Neural progenitor cell (in vitro differentiated cells): ENCODE measurements at regions not wholly inside any gene's neighbourhood (a gene's known extent, or its start where the extent isn't known, plus 50 kb on each side); places are given as distances from the start of the nearest gene placed in this dataset.
"Not testable (repeated sequence)": the region's sequence is repeated elsewhere in the genome, so short reads cannot be mapped to it uniquely, and the experiment has no call there.

ENCODE experiments used
- DNase-seq: peaks from one replicate; pipeline ENCODE4 v3.0.0-alpha.2; 2016; ENCODE audit warnings: low spot score
- H2AFZ ChIP-seq: fragments of 200-600 bp; sonication (generic); replicated peaks from 2 replicates; pipeline ENCODE4 v1.6.1; 2016; ENCODE audit warnings: antibody characterized with exemption
- H3F3A ChIP-seq: fragments of 200-600 bp; sonication (generic); 2 replicates; pipeline ENCODE4 v1.6.1; 2016; ENCODE audit warnings: antibody characterized with exemption, low read depth
- H3K27ac ChIP-seq: fragments of 200-600 bp; sonication (generic); 2 replicates; pipeline ENCODE4 v1.5.1; 2016; ENCODE audit warnings: mild to moderate bottlenecking
- H3K27me3 ChIP-seq: fragments of 200-600 bp; sonication (generic); 2 replicates; pipeline ENCODE4 v1.6.1; 2016; ENCODE audit warnings: mild to moderate bottlenecking, moderate library complexity
- H3K36me3 ChIP-seq: fragments of 200-600 bp; sonication (generic); 2 replicates; pipeline ENCODE4 v1.5.1; 2016
- H3K4me1 ChIP-seq: fragments of 200-600 bp; sonication (generic); 2 replicates; pipeline ENCODE4 v1.6.1; 2016; ENCODE audit warnings: mixed run types
- H3K4me2 ChIP-seq: fragments of 200-600 bp; sonication (generic); 2 replicates; pipeline ENCODE4 v1.6.1; 2016
- H3K4me3 ChIP-seq: fragments of 200-600 bp; sonication (generic); 2 replicates; pipeline ENCODE4 v1.5.1; 2016
- H3K79me2 ChIP-seq: fragments of 200-600 bp; sonication (generic); 2 replicates; pipeline ENCODE4 v1.6.1; 2016; ENCODE audit warnings: low read depth
- H3K9ac ChIP-seq: fragments of 200-600 bp; sonication (generic); 2 replicates; pipeline ENCODE4 v1.6.1; 2016
- H3K9me3 ChIP-seq: fragments of 200-600 bp; sonication (generic); 2 replicates; pipeline ENCODE4 v1.5.1; 2016; ENCODE audit warnings: low read depth
- H4K20me1 ChIP-seq: fragments of 200-600 bp; sonication (generic); 2 replicates; pipeline ENCODE4 v1.6.1; 2016; ENCODE audit warnings: low read depth
- H3K27ac Mint-ChIP-seq: 3 replicates; pipeline ENCODE4 v1.8.0; 2021; ENCODE audit warnings: mixed read lengths
- H3K27me3 Mint-ChIP-seq: 2 replicates; pipeline ENCODE4 v1.8.0; 2022; ENCODE audit warnings: low read depth, mild to moderate bottlenecking, inconsistent platforms, moderate library complexity, mixed read lengths; ENCODE audit not compliant: insufficient read depth
- H3K36me3 Mint-ChIP-seq: 3 replicates; pipeline ENCODE4 v1.8.0; 2021; ENCODE audit warnings: mixed read lengths
- H3K4me1 Mint-ChIP-seq: 3 replicates; pipeline ENCODE4 v1.8.0; 2021; ENCODE audit warnings: mixed read lengths
- H3K4me3 Mint-ChIP-seq: 3 replicates; pipeline ENCODE4 v1.8.0; 2021; ENCODE audit warnings: mild to moderate bottlenecking, moderate library complexity, mixed read lengths
- H3K9me3 Mint-ChIP-seq: 3 replicates; pipeline ENCODE4 v1.8.0; 2020; ENCODE audit warnings: mixed read lengths
- CTCF ChIP-seq: fragments of 200-600 bp; sonication (generic); IDR thresholded peaks from 2 replicates; pipeline ENCODE4 v1.5.1; 2017; ENCODE audit warnings: antibody characterized with exemption, mild to moderate bottlenecking
- EZH2 ChIP-seq: fragments of 200-600 bp; sonication (generic); IDR thresholded peaks from 2 replicates; pipeline ENCODE4 v1.6.1; 2017; ENCODE audit warnings: antibody characterized with exemption, mild to moderate bottlenecking, moderate library complexity
- EZH2phosphoT487 ChIP-seq: fragments of 200-600 bp; sonication (generic); IDR thresholded peaks from 2 replicates; pipeline ENCODE4 v1.6.1; 2017; ENCODE audit warnings: antibody characterized with exemption

GRCh38 chr5:159518371-159518770, 188.1 kb upstream of the IL12B start:
- Histone ChIP-seq H3K27ac (no peak overlapping the region), H2AFZ (no peak overlapping the region), H3K4me1 (no peaks in the 10 kb centered on the region), H3K36me3 (no peaks in the 10 kb centered on the region), H3K9ac (no peak overlapping the region), H3K9me3 (no peaks in the 10 kb centered on the region), H3K4me3 (no peak overlapping the region), H3K27me3 (no peaks in the 10 kb centered on the region), H3K4me2 (no peak overlapping the region), H3K79me2 (no peaks in the 10 kb centered on the region), H3F3A (no peaks in the 10 kb centered on the region), H4K20me1 (no peaks in the 10 kb centered on the region)
- Mint-ChIP-seq H3K27ac (no peak overlapping the region), H3K27me3 (peaks cover 6% of the 10 kb centered on the region), H3K4me1 (peaks cover 3% of the 10 kb centered on the region), H3K4me3 (no peak overlapping the region), H3K9me3 (no peaks in the 10 kb centered on the region), H3K36me3 (no peaks in the 10 kb centered on the region)
- no peak for DNase-seq
- TF ChIP-seq EZH2 = no peak
- no peak for TF ChIP-seq EZH2phosphoT487
- no peak for TF ChIP-seq CTCF

GRCh38 chr5:159519365-159519764, 189.1 kb upstream of the IL12B start:
- Histone ChIP-seq H3K9ac (no peak overlapping the region), H4K20me1 (no peaks in the 10 kb centered on the region), H3K4me1 (no peaks in the 10 kb centered on the region), H3K4me2 (no peak overlapping the region), H3F3A (no peaks in the 10 kb centered on the region), H3K27me3 (no peaks in the 10 kb centered on the region), H3K4me3 (no peak overlapping the region), H3K9me3 (no peaks in the 10 kb centered on the region), H3K36me3 (no peaks in the 10 kb centered on the region), H2AFZ (no peak overlapping the region), H3K27ac (no peak overlapping the region), H3K79me2 (no peaks in the 10 kb centered on the region)
- no peak overlapping the region for H3K4me3 Mint-ChIP-seq
- no peak overlapping the region for H3K27ac Mint-ChIP-seq
- no peaks in the 10 kb centered on the region for H3K9me3 Mint-ChIP-seq
- H3K4me1 Mint-ChIP-seq = peaks cover 3% of the 10 kb centered on the region
- no peak for DNase-seq
- TF ChIP-seq CTCF (no peak), EZH2phosphoT487 (no peak), EZH2 (no peak)
- no peaks in the 10 kb centered on the region for H3K36me3 Mint-ChIP-seq
- H3K27me3 Mint-ChIP-seq = peaks cover 6% of the 10 kb centered on the region

- no peak overlapping the region for H3K4me3 ChIP-seq
- H3K9me3 ChIP-seq = no peaks in the 10 kb centered on the region
- H3K27ac ChIP-seq = no peak overlapping the region
- DNase-seq = no peak
- H3F3A ChIP-seq = no peaks in the 10 kb centered on the region
- no peak overlapping the region for H3K9ac ChIP-seq
- no peaks in the 10 kb centered on the region for H3K4me1 ChIP-seq
- H4K20me1 ChIP-seq = no peaks in the 10 kb centered on the region
- H3K27ac Mint-ChIP-seq = no peak overlapping the region
- no peak overlapping the region for H3K4me2 ChIP-seq
- TF ChIP-seq EZH2 (no peak), EZH2phosphoT487 (no peak), CTCF (no peak)
- H3K4me1 Mint-ChIP-seq = peaks cover 5% of the 10 kb centered on the region
- no peaks in the 10 kb centered on the region for H3K36me3 Mint-ChIP-seq
- H3K27me3 Mint-ChIP-seq = peaks cover 3% of the 10 kb centered on the region
- H3K9me3 Mint-ChIP-seq = no peaks in the 10 kb centered on the region
- H3K36me3 ChIP-seq = no peaks in the 10 kb centered on the region
- H2AFZ ChIP-seq = no peak overlapping the region
- H3K79me2 ChIP-seq = no peaks in the 10 kb centered on the region
- H3K4me3 Mint-ChIP-seq = no peak overlapping the region
- H3K27me3 ChIP-seq = no peaks in the 10 kb centered on the region
These were observed 192.6 kb upstream of the IL12B start for GRCh38 chr5:159522841-159523240.

- not testable (repeated sequence) for H3K27ac Mint-ChIP-seq
These were observed 194.0 kb upstream of the IL12B start for GRCh38 chr5:159524279-159524678.

More at GRCh38 chr5:159524279-159524678, 194.0 kb upstream of the IL12B start:
- H3K4me1 Mint-ChIP-seq, H3K9ac ChIP-seq, H3K36me3 Mint-ChIP-seq, H3K9me3 ChIP-seq, H3K27me3 Mint-ChIP-seq, H3K27me3 ChIP-seq, H3K9me3 Mint-ChIP-seq, DNase-seq, H3K4me2 ChIP-seq, H3K4me3 ChIP-seq, H3K4me3 Mint-ChIP-seq, H3K36me3 ChIP-seq, H3F3A ChIP-seq, H3K79me2 ChIP-seq, H2AFZ ChIP-seq, H3K27ac ChIP-seq, H3K4me1 ChIP-seq, H4K20me1 ChIP-seq: not testable (repeated sequence)
